SW 1271 (cell line): ENCODE measurements at regions not wholly inside any gene's neighbourhood (a gene's known extent, or its start where the extent isn't known, plus 50 kb on each side); places are given as distances from the start of the nearest gene placed in this dataset.

Experiments
- DNase-seq, 2 experiments: peaks; one replicate each; lab custom pipeline; 2025; lab: John Stamatoyannopoulos, UW

GRCh38 chr18:61616111-61616610 is 276.6 kb downstream of the RNF152 start:
- DNase-seq = no peak

GRCh38 chr18:61612517-61612916 is 279.3 kb downstream of the CDH20 start:
- DNase-seq = peak in 1 of 2 experiments; percentile 24

GRCh38 chr18:61609131-61609530 is 275.9 kb downstream of the CDH20 start:
- no peak for DNase-seq

GRCh38 chr18:61608316-61608715 is 275.1 kb downstream of the CDH20 start:
- no peak for DNase-seq

- DNase-seq = no peak
These were observed 274.6 kb downstream of the CDH20 start for GRCh38 chr18:61607867-61608266.

GRCh38 chr18:61606759-61607158 is 273.5 kb downstream of the CDH20 start:
- DNase-seq = peak; percentile 83 to 90

GRCh38 chr18:61606068-61606660 is 272.9 kb downstream of the CDH20 start:
- DNase-seq = peak in 1 of 2 experiments; percentile 43

GRCh38 chr18:61605376-61606067 is 272.3 kb downstream of the CDH20 start:
- no peak for DNase-seq
